Non-pigmented ciliary epithelial cell (primary cell): ENCODE measurements at regions not wholly inside any gene's neighbourhood (a gene's known extent, or its start where the extent isn't known, plus 50 kb on each side); places are given as distances from the start of the nearest gene placed in this dataset.

Experiments
- DNase-seq: peaks from one replicate; pipeline ENCODE4 v3.0.0-alpha.2; 2010; ENCODE audit warnings: low read depth

DNA sequence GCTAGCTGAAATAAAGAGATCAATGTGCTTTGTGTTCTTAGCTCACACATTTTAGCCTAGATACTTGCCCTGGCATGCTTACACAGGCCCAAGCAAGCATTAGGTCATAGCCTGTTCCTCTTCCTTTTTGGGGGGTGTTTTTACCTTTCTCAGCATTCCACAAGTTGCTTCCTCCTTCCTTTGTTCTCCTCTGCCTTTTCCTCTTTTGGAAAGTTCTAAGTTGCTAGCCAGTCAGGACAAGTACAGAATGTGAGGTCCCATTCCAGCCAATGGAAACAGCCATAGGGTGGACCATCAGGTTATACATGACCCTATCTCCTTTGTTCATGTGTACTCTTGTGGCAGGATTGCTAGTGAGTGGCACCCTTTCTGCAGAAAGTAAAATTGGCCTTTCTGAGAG lies 154.9 kb downstream of the RASSF9 start:
- no peak for DNase-seq

GRCh38 chr12:85683051-85683450 lies 153.2 kb downstream of the RASSF9 start:
- no peak for DNase-seq

- DNase-seq: peak; percentile 8
These were observed 147.4 kb downstream of the RASSF9 start for GRCh38 chr12:85688837-85689236.

- no peak for DNase-seq
These were observed 146.1 kb downstream of the RASSF9 start for GRCh38 chr12:85690146-85690545.

DNA sequence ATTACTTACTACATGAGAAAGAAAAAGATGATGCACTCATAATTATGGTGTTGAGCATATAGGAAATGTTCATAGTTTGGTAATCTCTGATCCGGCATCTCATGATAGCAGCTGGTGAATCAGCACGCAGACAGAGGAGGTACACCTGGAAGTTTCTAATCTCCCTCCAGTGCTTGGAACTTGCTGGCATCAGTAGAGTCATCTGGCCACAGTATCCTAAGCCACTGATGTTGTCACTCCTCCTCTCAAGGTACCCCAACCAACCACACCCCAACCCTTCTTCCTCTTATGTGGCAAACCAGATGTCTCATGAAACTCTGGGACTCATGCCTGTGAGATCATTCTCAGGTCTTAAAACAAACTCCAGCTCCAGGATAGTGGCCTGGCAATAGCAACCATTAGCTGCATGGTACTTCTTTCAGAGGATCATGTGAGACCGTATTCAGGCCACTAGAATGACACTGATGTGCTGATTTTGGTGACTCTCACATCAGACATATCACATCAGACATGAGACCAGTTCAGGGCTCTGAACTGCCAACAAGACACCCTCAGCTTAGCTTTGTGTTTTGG lies 143.0 kb downstream of the RASSF9 start:
- DNase-seq: no peak

GRCh38 chr12:85695097-85695715 lies 141.0 kb downstream of the RASSF9 start:
- DNase-seq: no peak

GRCh38 chr12:85697003-85697402 lies 139.2 kb downstream of the RASSF9 start:
- no peak for DNase-seq

DNA sequence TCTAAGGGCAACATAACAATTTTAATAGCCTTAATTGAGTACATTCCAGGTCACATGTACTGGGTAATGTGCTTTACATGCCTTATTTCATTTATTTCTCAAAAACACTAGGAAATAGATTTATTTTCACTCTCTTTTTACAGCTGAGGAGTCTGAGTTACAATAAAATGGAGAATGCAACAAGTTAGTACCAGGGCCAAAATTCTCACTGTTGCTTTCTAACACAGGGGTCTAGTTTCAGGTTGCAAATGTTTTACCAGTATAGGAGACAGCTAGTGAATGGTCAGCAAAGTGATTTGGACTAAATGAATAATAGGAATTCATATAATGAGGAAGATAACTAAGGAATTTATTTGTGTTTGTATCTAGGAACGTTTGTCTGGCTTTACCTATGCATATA lies 137.3 kb downstream of the RASSF9 start:
- no peak for DNase-seq

DNA sequence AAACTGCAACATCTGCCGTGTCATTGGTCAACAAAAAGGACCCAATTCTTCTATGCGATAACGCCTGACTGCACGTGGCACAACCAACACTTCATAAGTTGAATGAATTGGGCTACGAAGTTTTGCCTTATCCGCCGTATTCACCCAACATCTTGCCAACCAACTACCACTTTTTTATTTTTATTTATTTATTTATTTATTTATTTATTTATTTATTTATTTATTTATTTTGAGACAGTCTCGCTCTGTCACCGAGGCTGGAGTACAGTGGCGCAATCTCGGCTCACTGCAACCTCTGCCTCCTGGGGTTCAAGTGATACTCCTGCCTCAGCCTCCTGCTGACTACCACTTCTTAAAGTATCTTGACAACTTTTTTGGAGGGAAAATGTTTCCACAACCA lies 127.4 kb downstream of the RASSF9 start:
- no peak for DNase-seq

DNA sequence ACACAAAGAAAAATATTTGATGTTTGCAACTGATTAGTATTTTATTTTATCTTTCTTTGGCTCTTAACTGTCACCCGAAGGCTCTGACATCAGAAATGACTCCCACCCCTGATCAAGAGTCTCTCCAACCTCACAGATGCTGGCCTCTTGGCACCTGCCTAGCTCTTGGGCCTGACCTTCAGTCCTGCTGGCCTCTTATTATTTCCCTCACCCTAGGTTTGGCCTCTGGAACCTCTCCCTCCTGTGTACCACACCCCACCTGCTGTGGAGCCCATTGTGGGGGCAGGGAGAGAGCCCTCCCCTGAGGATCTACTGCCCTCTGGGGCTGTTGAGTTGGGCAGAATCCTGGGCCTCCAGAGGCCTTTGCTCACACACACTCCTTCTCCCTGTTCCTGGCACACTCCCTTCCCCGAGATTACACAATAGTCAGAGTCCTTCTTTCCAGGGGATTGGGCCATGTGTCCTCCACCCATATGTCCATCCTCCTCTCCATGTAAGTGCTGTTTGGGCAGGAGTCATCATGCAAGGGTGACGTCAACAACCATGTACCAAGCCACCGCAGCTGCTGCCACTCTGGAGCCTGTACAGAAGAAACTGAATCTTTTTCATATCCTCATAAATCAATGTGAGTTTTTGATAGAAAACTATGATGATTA lies 124.3 kb downstream of the RASSF9 start:
- DNase-seq: no peak

GRCh38 chr12:85713373-85713772 lies 122.8 kb downstream of the RASSF9 start:
- no peak for DNase-seq

- no peak for DNase-seq
These were observed 121.8 kb downstream of the RASSF9 start for GRCh38 chr12:85714425-85714824.

DNA sequence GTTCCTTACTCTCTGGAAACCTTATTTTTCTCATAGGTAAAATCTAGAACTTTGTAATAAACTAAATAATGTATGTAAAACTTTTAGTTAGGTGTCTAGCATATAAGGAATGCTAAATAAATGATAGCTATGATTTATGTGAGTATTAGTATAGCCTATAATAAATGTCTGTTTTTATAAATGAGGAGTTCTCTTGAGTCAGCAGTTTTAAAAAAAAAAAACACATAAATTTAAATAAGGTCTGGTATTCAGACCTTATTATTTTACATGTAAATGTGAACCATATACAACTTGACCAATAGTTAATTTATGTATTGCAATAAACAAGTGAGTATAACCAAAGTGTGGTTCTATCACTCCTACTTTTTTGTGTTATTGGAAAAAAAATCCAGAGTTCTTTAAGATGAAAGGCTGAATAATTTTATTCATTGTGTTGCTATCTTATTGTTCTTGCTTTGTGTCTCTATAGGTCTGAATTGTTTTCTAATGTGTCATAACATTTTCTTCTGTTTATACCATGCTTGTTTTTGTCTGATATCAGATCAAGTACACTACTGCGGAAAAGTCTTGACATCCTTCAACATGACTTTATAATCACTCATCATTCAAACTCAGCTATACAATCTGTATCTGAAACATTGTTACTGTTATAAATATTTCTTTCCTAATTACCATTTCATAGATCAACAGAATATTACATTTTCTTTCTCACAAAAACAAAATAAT lies 115.7 kb downstream of the RASSF9 start:
- no peak for DNase-seq

DNA sequence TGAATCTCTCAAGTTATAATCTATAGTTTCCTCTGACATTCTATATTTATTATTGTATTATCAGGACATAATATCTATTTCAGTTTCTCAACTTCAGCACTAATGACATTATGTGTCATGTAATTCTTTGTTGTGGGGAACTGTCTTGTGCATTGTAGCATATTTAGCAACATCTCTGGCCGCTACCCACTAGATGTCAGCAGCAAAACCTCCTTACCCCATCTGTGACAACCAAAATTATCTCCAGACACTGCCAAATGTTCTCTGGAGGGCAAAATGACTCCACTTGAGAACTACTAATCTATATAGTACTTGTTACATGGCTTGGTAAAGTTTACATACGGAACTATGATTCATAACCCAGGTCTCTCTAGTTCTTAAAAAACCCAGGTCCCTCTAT lies 110.2 kb downstream of the RASSF9 start:
- no peak for DNase-seq

- DNase-seq: peak; percentile 20
These were observed 102.9 kb downstream of the RASSF9 start for GRCh38 chr12:85733221-85733840.

DNA sequence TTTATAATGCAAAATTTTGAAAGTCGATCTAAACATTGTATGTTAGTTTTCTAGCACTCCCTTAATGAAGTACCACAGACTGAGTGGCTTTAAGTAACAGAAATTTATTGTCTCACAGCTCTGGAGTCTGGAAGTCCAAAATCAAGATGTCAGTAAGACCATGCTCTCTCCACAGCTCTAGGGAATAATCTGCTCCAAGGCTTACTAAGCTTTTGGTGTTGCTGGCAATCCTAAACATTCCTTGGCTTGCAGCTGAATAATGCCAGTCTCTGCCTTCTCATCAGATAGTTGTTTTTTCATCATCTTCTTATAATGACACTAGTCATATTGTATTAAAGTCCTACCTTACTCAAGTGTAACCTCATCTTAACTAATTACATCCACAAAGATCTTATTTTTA lies 102.2 kb downstream of the RASSF9 start:
- DNase-seq: no peak

DNA sequence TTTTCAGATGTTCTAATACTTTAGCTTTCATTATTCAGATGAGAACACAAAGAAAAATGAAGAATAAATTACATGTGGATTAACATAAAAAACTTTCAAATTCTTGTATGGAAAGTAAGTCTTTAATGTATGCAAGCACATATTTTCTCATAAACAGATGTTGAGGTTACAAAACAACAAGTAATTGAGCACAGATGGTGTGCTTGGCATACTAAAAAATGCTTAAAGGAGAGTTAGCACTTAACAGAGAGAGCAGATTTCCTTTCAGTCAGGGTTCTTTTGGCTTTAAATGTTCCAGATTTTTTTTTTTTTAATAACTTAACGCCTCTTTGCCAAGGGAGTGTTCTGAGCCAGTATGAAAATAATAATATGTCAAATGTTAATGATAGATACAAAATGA lies 96.0 kb downstream of the RASSF9 start:
- DNase-seq: no peak

- no peak for DNase-seq
These were observed 95.2 kb downstream of the RASSF9 start for GRCh38 chr12:85741046-85741445.

- DNase-seq: no peak
These were observed 88.2 kb downstream of the RASSF9 start for GRCh38 chr12:85747941-85748495.
